GM13976 (cell line): ENCODE measurements at regions not wholly inside any gene's neighbourhood (a gene's known extent, or its start where the extent isn't known, plus 50 kb on each side); places are given as distances from the start of the nearest gene placed in this dataset.

Source experiments
- DNase-seq: peaks from one replicate; pipeline ENCODE4 v3.0.0; 2012; ENCODE audit warnings: low spot score
- in situ Hi-C: fragments of 300-500 bp; cut with MboI; formaldehyde crosslinking; loops from one replicate; pipeline ENCODE4 v1.12.0; 2022; ENCODE audit warnings: low sequenced_read_pairs, mixed read lengths, inconsistent platforms; ENCODE audit not compliant: unreplicated experiment
- TF ChIP-seq, protein P1 (sequence below): IDR thresholded peaks from 2 replicates; pipeline ENCODE4 v1.5.1; 2012; ENCODE audit warnings: borderline replicate concordance, mild to moderate bottlenecking; ENCODE audit not compliant: insufficient read depth; ENCODE audit errors: extremely low read depth, missing control alignments, control extremely low read depth

DNA sequence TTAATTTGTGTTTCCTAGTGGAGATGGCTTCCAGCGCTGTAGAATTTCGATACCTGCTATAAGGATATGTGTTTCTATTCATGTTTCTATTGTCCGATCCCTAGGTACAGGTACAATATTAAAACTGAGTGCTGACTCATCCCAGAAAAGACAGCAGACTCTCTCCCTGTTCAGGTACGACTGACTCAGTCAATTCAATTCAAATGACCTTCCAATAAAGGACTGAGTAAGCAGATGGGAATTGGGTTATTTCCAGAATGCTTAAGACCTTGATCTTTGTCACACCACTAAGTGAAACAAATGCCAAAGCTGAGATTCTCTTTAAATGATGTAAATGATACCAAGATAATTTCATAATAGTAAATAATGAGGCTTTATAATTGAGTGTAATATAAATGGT, 1596.9 kb downstream of the RPA4 start:
- in situ Hi-C loops = no loop called here
- TF ChIP-seq, protein P1, sequence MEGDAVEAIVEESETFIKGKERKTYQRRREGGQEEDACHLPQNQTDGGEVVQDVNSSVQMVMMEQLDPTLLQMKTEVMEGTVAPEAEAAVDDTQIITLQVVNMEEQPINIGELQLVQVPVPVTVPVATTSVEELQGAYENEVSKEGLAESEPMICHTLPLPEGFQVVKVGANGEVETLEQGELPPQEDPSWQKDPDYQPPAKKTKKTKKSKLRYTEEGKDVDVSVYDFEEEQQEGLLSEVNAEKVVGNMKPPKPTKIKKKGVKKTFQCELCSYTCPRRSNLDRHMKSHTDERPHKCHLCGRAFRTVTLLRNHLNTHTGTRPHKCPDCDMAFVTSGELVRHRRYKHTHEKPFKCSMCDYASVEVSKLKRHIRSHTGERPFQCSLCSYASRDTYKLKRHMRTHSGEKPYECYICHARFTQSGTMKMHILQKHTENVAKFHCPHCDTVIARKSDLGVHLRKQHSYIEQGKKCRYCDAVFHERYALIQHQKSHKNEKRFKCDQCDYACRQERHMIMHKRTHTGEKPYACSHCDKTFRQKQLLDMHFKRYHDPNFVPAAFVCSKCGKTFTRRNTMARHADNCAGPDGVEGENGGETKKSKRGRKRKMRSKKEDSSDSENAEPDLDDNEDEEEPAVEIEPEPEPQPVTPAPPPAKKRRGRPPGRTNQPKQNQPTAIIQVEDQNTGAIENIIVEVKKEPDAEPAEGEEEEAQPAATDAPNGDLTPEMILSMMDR = no peak
- no peak for DNase-seq

GRCh38 chrX:98481636-98482035, 1597.9 kb downstream of the RPA4 start:
- TF ChIP-seq, protein P1 = no peak
- in situ Hi-C loops = no loop called here
- no peak for DNase-seq

GRCh38 chrX:98490670-98491069, 1607.0 kb downstream of the RPA4 start:
- in situ Hi-C loops = no loop called here
- TF ChIP-seq, protein P1 = no peak
- DNase-seq = no peak

GRCh38 chrX:98501426-98501825, 1617.7 kb downstream of the RPA4 start:
- TF ChIP-seq, protein P1 = no peak
- in situ Hi-C loops = no loop called here
- no peak for DNase-seq

- DNase-seq = no peak
- in situ Hi-C loops = no loop called here
- TF ChIP-seq, protein P1 = no peak
These were observed 1623.2 kb downstream of the RPA4 start for GRCh38 chrX:98506907-98507306.

DNA sequence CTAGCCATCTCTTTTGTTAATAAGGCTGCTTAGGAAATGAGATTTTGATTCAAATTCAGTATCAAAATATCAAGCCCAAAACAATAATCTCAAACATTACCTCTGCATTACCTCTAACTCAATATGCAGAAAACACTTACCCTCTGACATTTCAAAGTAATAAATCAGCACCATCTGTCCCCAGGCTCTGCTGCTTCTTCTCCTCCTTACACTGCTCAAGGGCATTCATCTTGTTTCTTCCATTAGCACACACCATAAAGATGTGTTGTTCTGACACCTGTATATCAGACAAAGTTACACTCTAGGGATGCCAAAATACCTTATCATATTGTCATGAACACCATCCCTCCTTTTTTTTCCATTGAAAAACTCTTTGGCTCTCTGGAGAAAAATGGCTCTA, 1630.3 kb downstream of the RPA4 start:
- TF ChIP-seq, protein P1 = no peak
- DNase-seq = no peak
- in situ Hi-C loops = no loop called here

GRCh38 chrX:98516120-98516519, 1632.4 kb downstream of the RPA4 start:
- in situ Hi-C loops = no loop called here
- TF ChIP-seq, protein P1 = no peak
- no peak for DNase-seq
